ENCODE measurements at regions not wholly inside any gene's neighbourhood (a gene's known extent, or its start where the extent isn't known, plus 50 kb on each side); places are given as distances from the start of the nearest gene placed in this dataset.

DNA sequence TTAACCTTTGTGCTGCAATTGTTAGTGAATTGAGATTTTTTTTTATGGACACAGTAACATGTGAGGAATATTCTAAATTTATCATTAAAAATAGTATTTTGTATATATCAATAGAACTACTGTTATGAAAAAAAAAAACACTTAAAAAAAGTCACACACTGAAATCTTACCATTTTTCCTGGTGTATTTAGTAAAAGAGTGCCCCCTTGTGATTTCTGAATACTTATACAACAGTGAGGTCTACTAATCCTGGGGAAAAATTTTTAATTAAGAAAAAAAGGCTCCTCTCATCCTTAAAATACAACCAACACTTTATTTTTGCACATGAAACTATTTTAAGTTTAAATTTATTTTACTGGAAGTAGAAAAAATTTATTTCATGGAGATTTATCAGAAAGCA lies 56.4 kb upstream of the SPOCK3 start:
- ChIA-PET RAD21 (ENCODE audit: low non-redundant PET in 1 of 2, low total read pairs in 2 of 2, uncharacterized antibody in 2 of 2, unreplicated experiment in 2 of 2) (no interaction called here), POLR2A (no interaction called here), CTCF (interaction anchor here (1.5 kb wide), 1 partner anchor 269 kb away, joined by 3 read pairs; no protein-coding TSS in a partner anchor)
- Histone ChIP-seq H3K9me2 (ENCODE audit: insufficient read depth) (no peaks in the 10 kb centered on the region), H3K27ac (ENCODE audit: low read depth, low read length) (no peak overlapping the region), H2AFZ (ENCODE audit: low read depth, low read length, poor library complexity, severe bottlenecking) (no peak overlapping the region), H4K20me1 (ENCODE audit: insufficient read depth) (no peaks in the 10 kb centered on the region), H3K79me2 (ENCODE audit: insufficient read depth, low read length) (no peaks in the 10 kb centered on the region), H3K36me3 (ENCODE audit: control insufficient read depth in 1 of 2, insufficient read depth in 2 of 2, low read length in 2 of 2) (no peaks in the 10 kb centered on the region), H3K27me3 (ENCODE audit: insufficient read depth, low read length) (no peaks in the 10 kb centered on the region), H3K9me3 (ENCODE audit: control insufficient read depth in 1 of 2, insufficient read depth in 1 of 2, low read depth in 1 of 2, low read length in 2 of 2) (no peaks in the 10 kb centered on the region), H3K4me3 (replicated peaks in 1 of 2; ENCODE audit: low read depth in 1 of 2, low read length in 2 of 2) (no peak overlapping the region), H3K9ac (ENCODE audit: low read length) (no peak overlapping the region), H3K4me2 (ENCODE audit: low read length) (no peak overlapping the region), H3K4me1 (ENCODE audit: control insufficient read depth in 1 of 2, insufficient read depth in 2 of 2, low read length in 2 of 2) (no peaks in the 10 kb centered on the region)
- TF ChIP-seq JUND (IDR thresholded peaks at IDR 0.05) = no peak
- TF ChIP-seq, protein P1, sequence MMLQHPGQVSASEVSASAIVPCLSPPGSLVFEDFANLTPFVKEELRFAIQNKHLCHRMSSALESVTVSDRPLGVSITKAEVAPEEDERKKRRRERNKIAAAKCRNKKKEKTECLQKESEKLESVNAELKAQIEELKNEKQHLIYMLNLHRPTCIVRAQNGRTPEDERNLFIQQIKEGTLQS (IDR thresholded peaks at IDR 0.05) = no peak
- TF ChIP-seq, protein P2, sequence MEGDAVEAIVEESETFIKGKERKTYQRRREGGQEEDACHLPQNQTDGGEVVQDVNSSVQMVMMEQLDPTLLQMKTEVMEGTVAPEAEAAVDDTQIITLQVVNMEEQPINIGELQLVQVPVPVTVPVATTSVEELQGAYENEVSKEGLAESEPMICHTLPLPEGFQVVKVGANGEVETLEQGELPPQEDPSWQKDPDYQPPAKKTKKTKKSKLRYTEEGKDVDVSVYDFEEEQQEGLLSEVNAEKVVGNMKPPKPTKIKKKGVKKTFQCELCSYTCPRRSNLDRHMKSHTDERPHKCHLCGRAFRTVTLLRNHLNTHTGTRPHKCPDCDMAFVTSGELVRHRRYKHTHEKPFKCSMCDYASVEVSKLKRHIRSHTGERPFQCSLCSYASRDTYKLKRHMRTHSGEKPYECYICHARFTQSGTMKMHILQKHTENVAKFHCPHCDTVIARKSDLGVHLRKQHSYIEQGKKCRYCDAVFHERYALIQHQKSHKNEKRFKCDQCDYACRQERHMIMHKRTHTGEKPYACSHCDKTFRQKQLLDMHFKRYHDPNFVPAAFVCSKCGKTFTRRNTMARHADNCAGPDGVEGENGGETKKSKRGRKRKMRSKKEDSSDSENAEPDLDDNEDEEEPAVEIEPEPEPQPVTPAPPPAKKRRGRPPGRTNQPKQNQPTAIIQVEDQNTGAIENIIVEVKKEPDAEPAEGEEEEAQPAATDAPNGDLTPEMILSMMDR (IDR thresholded peaks at IDR 0.05 in 2 of 3, conservative IDR thresholded peaks at IDR 0.05 in 1 of 3; ENCODE audit: borderline replicate concordance in 1 of 3, insufficient read depth in 1 of 3, low read depth in 2 of 3, low read length in 2 of 3) = peak in 2 of 3 experiments; percentile 33 to 36; a peak in 2 of 6 replicates
- no peak for TF ChIP-seq SRF (IDR thresholded peaks at IDR 0.05; ENCODE audit: low read depth)
- peak; percentile 53 for TF ChIP-seq RAD21 (IDR thresholded peaks at IDR 0.05; ENCODE audit: low read depth)
- TF ChIP-seq EZH2 (IDR thresholded peaks at IDR 0.05) = no peak
- no peak for TF ChIP-seq ZNF274 (IDR thresholded peaks at IDR 0.05; ENCODE audit: low read depth, low read length)
- no peak for TF ChIP-seq POLR2AphosphoS5 (IDR thresholded peaks at IDR 0.05; ENCODE audit: low read depth, low read length)
- no peak for TF ChIP-seq SP1 (IDR thresholded peaks at IDR 0.05; ENCODE audit: low read depth)
- TF ChIP-seq CBX3 (IDR thresholded peaks at IDR 0.05; ENCODE audit: low read depth) = no peak
- TF ChIP-seq POLR2A (IDR thresholded peaks at IDR 0.05; ENCODE audit: borderline replicate concordance, extremely low read depth, insufficient read depth, insufficient read length) = no peak
- TF ChIP-seq, protein P3, sequence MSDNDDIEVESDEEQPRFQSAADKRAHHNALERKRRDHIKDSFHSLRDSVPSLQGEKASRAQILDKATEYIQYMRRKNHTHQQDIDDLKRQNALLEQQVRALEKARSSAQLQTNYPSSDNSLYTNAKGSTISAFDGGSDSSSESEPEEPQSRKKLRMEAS (IDR thresholded peaks at IDR 0.05) = no peak
- BruUV-seq (replicated peaks) = no TSS peak
- DNase-seq (ENCODE audit: low read depth, low spot score) (peak; percentile 7), ATAC-seq (no peak)
- intact Hi-C loops (cut with micrococcal nuclease) = loop anchor here (1.0 kb wide), 1 partner anchor 269 kb away; no protein-coding TSS in a partner anchor

Data from HCT116 (cell line).